WTC11 (cell line): ENCODE measurements at regions not wholly inside any gene's neighbourhood (a gene's known extent, or its start where the extent isn't known, plus 50 kb on each side); places are given as distances from the start of the nearest gene placed in this dataset.
"Not testable (repeated sequence)": the region's sequence is repeated elsewhere in the genome, so short reads cannot be mapped to it uniquely, and the experiment has no call there.

Experiments
- ATAC-seq: fragments of 200-7000 bp; cut with Tn5 transposase; 2 replicates; pipeline ENCODE4 v1.10.0; 2021; ENCODE audit warnings: mild to moderate bottlenecking, moderate library complexity
- CTCF ChIA-PET: fragments of 300-600 bp; sonication (Branson Sonifier 250); formaldehyde crosslinking; loops from one replicate; lab custom pipeline; 2021; ENCODE audit warnings: antibody characterized with exemption; lab: Charles Lee
- POLR2A ChIA-PET: fragments of 350-600 bp; sonication (Branson Sonifier 250); formaldehyde crosslinking; loops from one replicate; lab custom pipeline; 2021; ENCODE audit warnings: antibody characterized with exemption; lab: Charles Lee
- DNase-seq: peaks from one replicate; pipeline ENCODE4 v3.0.0; 2021; ENCODE audit warnings: low spot score
- H3K27ac Mint-ChIP-seq: 2 replicates; pipeline ENCODE4 v1.8.0; 2021; ENCODE audit warnings: mixed read lengths
- H3K27me3 Mint-ChIP-seq: 2 replicates; pipeline ENCODE4 v1.8.0; 2021; ENCODE audit warnings: low read depth, mild to moderate bottlenecking, moderate library complexity, mixed read lengths
- H3K36me3 Mint-ChIP-seq: 2 replicates; pipeline ENCODE4 v1.8.0; 2021; ENCODE audit warnings: mixed read lengths
- H3K4me1 Mint-ChIP-seq: 2 replicates; pipeline ENCODE4 v1.8.0; 2022; ENCODE audit warnings: mixed read lengths
- H3K4me3 Mint-ChIP-seq: 2 replicates; pipeline ENCODE4 v1.8.0; 2021; ENCODE audit warnings: mild to moderate bottlenecking, moderate library complexity, mixed read lengths
- H3K9me3 Mint-ChIP-seq: 2 replicates; pipeline ENCODE4 v1.8.0; 2021; ENCODE audit warnings: mixed read lengths
- CREB1 ChIP-seq: sonication (generic); formaldehyde crosslinking; IDR thresholded peaks from 2 replicates; pipeline ENCODE4 v1.8.0; 2023; ENCODE audit warnings: mild to moderate bottlenecking, missing genetic modification reagents
- CREM ChIP-seq: sonication (generic); formaldehyde crosslinking; IDR thresholded peaks from 2 replicates; pipeline ENCODE4 v1.8.1; 2022; ENCODE audit warnings: mild to moderate bottlenecking, missing genetic modification reagents, moderate library complexity
- ELF4 ChIP-seq: sonication (generic); formaldehyde crosslinking; IDR thresholded peaks from 2 replicates; pipeline ENCODE4 v1.8.1; 2022; ENCODE audit warnings: low read depth, mild to moderate bottlenecking, moderate library complexity, missing genetic modification reagents
- GTF2I ChIP-seq: fragments of 250-450 bp; sonication (Bioruptor Pico); conservative IDR thresholded peaks from 2 replicates; pipeline ENCODE4 v1.4.0; 2021; ENCODE audit warnings: mild to moderate bottlenecking
- JAZF1 ChIP-seq: fragments of 250-450 bp; sonication (Bioruptor Pico); IDR thresholded peaks from 2 replicates; pipeline ENCODE4 v1.9.0; 2021; ENCODE audit warnings: moderate library complexity, mild to moderate bottlenecking, inconsistent platforms
- NFYB ChIP-seq: sonication (generic); formaldehyde crosslinking; conservative IDR thresholded peaks from 2 replicates; pipeline ENCODE4 v1.8.0; 2022; ENCODE audit warnings: low read depth, missing genetic modification reagents
- NR1H2 ChIP-seq: sonication (generic); formaldehyde crosslinking; IDR thresholded peaks from 2 replicates; pipeline ENCODE4 v1.9.0; 2021; ENCODE audit warnings: mild to moderate bottlenecking, moderate library complexity, missing genetic modification reagents
- SMAD4 ChIP-seq: sonication (generic); formaldehyde crosslinking; IDR thresholded peaks from 2 replicates; pipeline ENCODE4 v1.8.0; 2022; ENCODE audit warnings: mild to moderate bottlenecking, missing genetic modification reagents
- ZNF232 ChIP-seq: sonication (generic); formaldehyde crosslinking; IDR thresholded peaks from 2 replicates; pipeline ENCODE4 v1.8.0; 2022; ENCODE audit warnings: mild to moderate bottlenecking, missing genetic modification reagents
- ZNF317 ChIP-seq: sonication (generic); formaldehyde crosslinking; IDR thresholded peaks from 2 replicates; pipeline ENCODE4 v1.8.1; 2023; ENCODE audit warnings: low read depth, mild to moderate bottlenecking, moderate library complexity, missing genetic modification reagents, borderline replicate concordance
- TF ChIP-seq, protein P1 (sequence below): sonication (generic); formaldehyde crosslinking; IDR thresholded peaks from 2 replicates; pipeline ENCODE4 v1.8.1; 2023; ENCODE audit warnings: mild to moderate bottlenecking, missing genetic modification reagents, moderate library complexity
- TF ChIP-seq, protein P2 (sequence below): fragments of 250-450 bp; sonication (Bioruptor Pico); IDR thresholded peaks from 2 replicates; pipeline ENCODE4 v1.9.0; 2021; ENCODE audit warnings: moderate library complexity, mild to moderate bottlenecking, inconsistent platforms, borderline replicate concordance
- TF ChIP-seq, protein P3 (sequence below): sonication (generic); formaldehyde crosslinking; IDR thresholded peaks from 2 replicates; pipeline ENCODE4 v1.8.1; 2023; ENCODE audit warnings: mild to moderate bottlenecking, missing genetic modification reagents
- TF ChIP-seq, protein P4 (sequence below): sonication (generic); formaldehyde crosslinking; IDR thresholded peaks from 2 replicates; pipeline ENCODE4 v1.8.1; 2022; ENCODE audit warnings: low read depth, missing genetic modification reagents, borderline replicate concordance
- TF ChIP-seq, protein P5 (sequence below): sonication (generic); formaldehyde crosslinking; IDR thresholded peaks from 2 replicates; pipeline ENCODE4 v1.8.0; 2022; ENCODE audit warnings: mild to moderate bottlenecking, missing genetic modification reagents
- TF ChIP-seq, protein P6 (sequence below): sonication (generic); formaldehyde crosslinking; IDR thresholded peaks from 2 replicates; pipeline ENCODE4 v1.8.0; 2023; ENCODE audit warnings: mild to moderate bottlenecking, missing genetic modification reagents

DNA sequence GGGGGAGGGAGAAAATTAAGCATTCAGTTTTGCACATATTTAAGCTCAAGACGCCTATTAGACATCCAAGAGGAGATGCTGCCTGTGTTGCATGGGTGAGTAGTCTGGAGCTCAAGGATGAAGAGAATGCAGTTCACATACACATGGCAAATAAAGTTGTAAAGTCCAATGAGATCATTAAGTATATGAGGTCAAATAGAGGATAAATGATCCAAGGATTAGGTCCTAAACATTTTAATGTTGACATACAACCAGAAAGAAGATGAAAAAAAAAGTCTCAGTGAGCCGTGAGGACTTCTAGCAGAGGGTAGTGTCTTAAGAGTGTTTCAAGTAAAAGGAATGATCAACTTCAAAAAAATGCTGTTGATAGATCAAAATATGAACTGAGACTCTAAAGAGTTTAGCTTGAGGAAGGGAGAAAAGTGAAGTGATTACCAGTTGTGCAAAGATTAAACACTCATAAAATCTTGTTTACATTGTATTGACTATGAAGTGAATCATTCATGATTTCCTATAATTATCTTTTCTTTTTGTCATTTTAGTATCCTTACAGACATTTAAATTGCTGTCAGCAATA lies 251.8 kb downstream of the ZNF608 start:
- peaks cover 67% of the 10 kb centered on the region for H3K36me3 Mint-ChIP-seq
- ATAC-seq, result no peak
- H3K9me3 Mint-ChIP-seq, result peaks cover 64% of the 10 kb centered on the region
- H3K4me3 Mint-ChIP-seq, result no peak overlapping the region
- TF ChIP-seq CREB1 (no peak), NR1H2 (no peak), GTF2I (no peak)
- TF ChIP-seq, protein P1, sequence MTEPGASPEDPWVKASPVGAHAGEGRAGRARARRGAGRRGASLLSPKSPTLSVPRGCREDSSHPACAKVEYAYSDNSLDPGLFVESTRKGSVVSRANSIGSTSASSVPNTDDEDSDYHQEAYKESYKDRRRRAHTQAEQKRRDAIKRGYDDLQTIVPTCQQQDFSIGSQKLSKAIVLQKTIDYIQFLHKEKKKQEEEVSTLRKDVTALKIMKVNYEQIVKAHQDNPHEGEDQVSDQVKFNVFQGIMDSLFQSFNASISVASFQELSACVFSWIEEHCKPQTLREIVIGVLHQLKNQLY, result no peak
- TF ChIP-seq, protein P2, sequence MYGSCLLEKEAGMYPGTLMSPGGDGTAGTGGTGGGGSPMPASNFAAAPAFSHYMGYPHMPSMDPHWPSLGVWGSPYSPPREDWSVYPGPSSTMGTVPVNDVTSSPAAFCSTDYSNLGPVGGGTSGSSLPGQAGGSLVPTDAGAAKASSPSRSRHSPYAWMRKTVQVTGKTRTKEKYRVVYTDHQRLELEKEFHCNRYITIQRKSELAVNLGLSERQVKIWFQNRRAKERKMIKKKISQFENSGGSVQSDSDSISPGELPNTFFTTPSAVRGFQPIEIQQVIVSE (CRISPR knock-in tag), result no peak
- TF ChIP-seq, all 79 proteins: peak for 0
- CTCF ChIA-PET, result no interaction called here
- no peak for DNase-seq
- Mint-ChIP-seq H3K4me1 (peaks cover 34% of the 10 kb centered on the region), H3K27ac (no peak overlapping the region), H3K27me3 (peaks cover 7% of the 10 kb centered on the region)
- POLR2A ChIA-PET, result no interaction called here

DNA sequence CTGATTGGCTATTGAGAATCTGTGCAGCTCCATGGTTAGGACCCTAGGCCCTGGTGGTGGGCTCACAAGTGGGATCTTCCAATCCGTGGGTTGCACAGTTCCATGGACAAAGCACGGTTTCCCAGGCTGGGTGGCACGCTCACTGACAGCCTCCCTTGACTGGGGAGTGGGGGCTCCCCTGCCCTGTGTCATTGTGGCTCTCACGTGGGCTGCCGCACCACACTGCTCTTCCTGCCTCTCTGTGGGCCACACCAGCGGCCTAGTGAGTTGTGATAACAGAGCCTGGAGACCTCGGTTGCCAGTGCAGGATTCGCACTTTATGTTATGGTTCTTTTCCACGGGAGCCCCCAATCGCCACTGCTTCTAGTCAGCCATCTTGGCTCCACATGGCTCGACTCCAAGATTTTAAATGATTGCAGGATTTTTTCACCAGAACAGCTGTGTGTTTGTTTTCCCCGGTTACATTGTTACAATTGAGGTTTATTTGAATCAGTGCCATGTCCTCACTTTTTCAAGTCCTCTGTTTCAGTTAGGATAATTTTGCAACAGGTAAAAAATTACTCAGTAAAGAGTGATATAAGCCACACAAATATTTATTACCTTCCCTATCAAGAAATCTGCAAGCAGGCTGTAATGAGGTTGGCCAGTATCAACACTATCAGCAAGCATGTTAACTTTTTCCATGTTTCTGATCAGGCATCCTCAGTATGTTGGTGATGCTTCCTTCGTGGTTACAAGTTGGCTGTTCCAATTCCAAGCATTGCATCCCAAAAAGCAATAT lies 253.8 kb downstream of the ZNF608 start:
- CTCF ChIA-PET, result no interaction called here
- ATAC-seq (no peak), DNase-seq (no peak)
- Mint-ChIP-seq H3K27me3 (peaks cover 6% of the 10 kb centered on the region), H3K36me3 (peaks cover 63% of the 10 kb centered on the region), H3K27ac (no peak overlapping the region), H3K4me1 (peaks cover 18% of the 10 kb centered on the region), H3K9me3 (peaks cover 66% of the 10 kb centered on the region)
- POLR2A ChIA-PET, result no interaction called here
- TF ChIP-seq CREM (CRISPR knock-in tag), result no peak
- TF ChIP-seq, protein P3, sequence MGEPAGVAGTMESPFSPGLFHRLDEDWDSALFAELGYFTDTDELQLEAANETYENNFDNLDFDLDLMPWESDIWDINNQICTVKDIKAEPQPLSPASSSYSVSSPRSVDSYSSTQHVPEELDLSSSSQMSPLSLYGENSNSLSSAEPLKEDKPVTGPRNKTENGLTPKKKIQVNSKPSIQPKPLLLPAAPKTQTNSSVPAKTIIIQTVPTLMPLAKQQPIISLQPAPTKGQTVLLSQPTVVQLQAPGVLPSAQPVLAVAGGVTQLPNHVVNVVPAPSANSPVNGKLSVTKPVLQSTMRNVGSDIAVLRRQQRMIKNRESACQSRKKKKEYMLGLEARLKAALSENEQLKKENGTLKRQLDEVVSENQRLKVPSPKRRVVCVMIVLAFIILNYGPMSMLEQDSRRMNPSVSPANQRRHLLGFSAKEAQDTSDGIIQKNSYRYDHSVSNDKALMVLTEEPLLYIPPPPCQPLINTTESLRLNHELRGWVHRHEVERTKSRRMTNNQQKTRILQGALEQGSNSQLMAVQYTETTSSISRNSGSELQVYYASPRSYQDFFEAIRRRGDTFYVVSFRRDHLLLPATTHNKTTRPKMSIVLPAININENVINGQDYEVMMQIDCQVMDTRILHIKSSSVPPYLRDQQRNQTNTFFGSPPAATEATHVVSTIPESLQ, result no peak
- no peak for TF ChIP-seq SMAD4 (CRISPR knock-in tag)
- no peak for TF ChIP-seq JAZF1
- TF ChIP-seq ZNF317 (CRISPR knock-in tag), result no peak
- TF ChIP-seq, protein P4, sequence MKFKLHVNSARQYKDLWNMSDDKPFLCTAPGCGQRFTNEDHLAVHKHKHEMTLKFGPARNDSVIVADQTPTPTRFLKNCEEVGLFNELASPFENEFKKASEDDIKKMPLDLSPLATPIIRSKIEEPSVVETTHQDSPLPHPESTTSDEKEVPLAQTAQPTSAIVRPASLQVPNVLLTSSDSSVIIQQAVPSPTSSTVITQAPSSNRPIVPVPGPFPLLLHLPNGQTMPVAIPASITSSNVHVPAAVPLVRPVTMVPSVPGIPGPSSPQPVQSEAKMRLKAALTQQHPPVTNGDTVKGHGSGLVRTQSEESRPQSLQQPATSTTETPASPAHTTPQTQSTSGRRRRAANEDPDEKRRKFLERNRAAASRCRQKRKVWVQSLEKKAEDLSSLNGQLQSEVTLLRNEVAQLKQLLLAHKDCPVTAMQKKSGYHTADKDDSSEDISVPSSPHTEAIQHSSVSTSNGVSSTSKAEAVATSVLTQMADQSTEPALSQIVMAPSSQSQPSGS (CRISPR knock-in tag), result no peak
- TF ChIP-seq ZNF232, result no peak
- no peak for TF ChIP-seq CREB1
- TF ChIP-seq, protein P5, sequence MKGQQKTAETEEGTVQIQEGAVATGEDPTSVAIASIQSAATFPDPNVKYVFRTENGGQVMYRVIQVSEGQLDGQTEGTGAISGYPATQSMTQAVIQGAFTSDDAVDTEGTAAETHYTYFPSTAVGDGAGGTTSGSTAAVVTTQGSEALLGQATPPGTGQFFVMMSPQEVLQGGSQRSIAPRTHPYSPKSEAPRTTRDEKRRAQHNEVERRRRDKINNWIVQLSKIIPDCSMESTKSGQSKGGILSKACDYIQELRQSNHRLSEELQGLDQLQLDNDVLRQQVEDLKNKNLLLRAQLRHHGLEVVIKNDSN (CRISPR knock-in tag), result no peak
- TF ChIP-seq, protein P6, sequence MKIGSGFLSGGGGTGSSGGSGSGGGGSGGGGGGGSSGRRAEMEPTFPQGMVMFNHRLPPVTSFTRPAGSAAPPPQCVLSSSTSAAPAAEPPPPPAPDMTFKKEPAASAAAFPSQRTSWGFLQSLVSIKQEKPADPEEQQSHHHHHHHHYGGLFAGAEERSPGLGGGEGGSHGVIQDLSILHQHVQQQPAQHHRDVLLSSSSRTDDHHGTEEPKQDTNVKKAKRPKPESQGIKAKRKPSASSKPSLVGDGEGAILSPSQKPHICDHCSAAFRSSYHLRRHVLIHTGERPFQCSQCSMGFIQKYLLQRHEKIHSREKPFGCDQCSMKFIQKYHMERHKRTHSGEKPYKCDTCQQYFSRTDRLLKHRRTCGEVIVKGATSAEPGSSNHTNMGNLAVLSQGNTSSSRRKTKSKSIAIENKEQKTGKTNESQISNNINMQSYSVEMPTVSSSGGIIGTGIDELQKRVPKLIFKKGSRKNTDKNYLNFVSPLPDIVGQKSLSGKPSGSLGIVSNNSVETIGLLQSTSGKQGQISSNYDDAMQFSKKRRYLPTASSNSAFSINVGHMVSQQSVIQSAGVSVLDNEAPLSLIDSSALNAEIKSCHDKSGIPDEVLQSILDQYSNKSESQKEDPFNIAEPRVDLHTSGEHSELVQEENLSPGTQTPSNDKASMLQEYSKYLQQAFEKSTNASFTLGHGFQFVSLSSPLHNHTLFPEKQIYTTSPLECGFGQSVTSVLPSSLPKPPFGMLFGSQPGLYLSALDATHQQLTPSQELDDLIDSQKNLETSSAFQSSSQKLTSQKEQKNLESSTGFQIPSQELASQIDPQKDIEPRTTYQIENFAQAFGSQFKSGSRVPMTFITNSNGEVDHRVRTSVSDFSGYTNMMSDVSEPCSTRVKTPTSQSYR, result no peak
- no peak for TF ChIP-seq ELF4 (CRISPR knock-in tag)
- no peak for TF ChIP-seq NFYB (CRISPR knock-in tag)
- TF ChIP-seq, all 79 proteins: peak for 0
- no peak overlapping the region for H3K4me3 Mint-ChIP-seq

DNA sequence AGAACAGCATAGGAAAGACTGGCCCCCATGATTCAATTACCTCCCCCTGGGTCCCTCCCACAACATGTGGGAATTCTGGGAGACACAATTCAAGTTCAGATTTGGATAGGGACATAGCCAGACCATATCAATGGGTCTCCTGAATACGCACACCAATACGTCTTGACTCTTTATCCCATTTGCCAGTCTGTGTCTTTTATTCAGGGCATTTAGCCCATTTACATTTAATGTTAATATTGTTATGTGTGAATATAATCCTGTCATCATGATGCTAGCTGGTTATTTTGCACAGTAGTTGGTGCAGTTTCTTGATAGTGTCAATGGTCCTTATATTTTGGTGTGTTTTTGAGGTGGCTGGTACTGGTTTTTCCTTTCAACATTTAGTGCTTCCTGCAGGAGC lies 256.1 kb downstream of the ZNF608 start:
- ATAC-seq, H3K27ac Mint-ChIP-seq, H3K27me3 Mint-ChIP-seq, DNase-seq, CTCF ChIA-PET, POLR2A ChIA-PET, H3K4me1 Mint-ChIP-seq, H3K4me3 Mint-ChIP-seq: not testable (repeated sequence)
- peaks cover 74% of the 10 kb centered on the region for H3K9me3 Mint-ChIP-seq
- H3K36me3 Mint-ChIP-seq, result peaks cover 65% of the 10 kb centered on the region
